Liver (tissue), 8 donors: ENCODE measurements at regions not wholly inside any gene's neighbourhood (a gene's known extent, or its start where the extent isn't known, plus 50 kb on each side); places are given as distances from the start of the nearest gene placed in this dataset.

Experiments
- DNase-seq: peaks from one replicate; pipeline ENCODE4 v3.0.0-alpha.2; 2017; ENCODE audit warnings: low spot score
- H3K27ac ChIP-seq, 2 donors: one replicate each; pipeline ENCODE4 v1.7.0; 2013; ENCODE audit warnings: inconsistent platforms in 2 of 2, low read length in 2 of 2, control low read depth in 1 of 2, low read depth in 1 of 2, mild to moderate bottlenecking in 1 of 2
- H3K27me3 ChIP-seq, 4 donors: one replicate each; pipeline versions ENCODE4 v1.6.1 to v1.7.0; 2013; ENCODE audit warnings: low read length in 3 of 4, inconsistent platforms in 1 of 4, mild to moderate bottlenecking in 1 of 4, moderate library complexity in 1 of 4; ENCODE audit not compliant: control insufficient read depth in 4 of 4, insufficient read depth in 4 of 4
- H3K36me3 ChIP-seq, 4 donors: one replicate each; pipeline versions ENCODE4 v1.6.1 to v1.7.0; 2013; ENCODE audit warnings: low read length in 3 of 4, mild to moderate bottlenecking in 3 of 4, low read depth in 1 of 4, moderate library complexity in 1 of 4; ENCODE audit not compliant: control insufficient read depth in 4 of 4, insufficient read depth in 3 of 4
- H3K4me1 ChIP-seq, 4 donors: one replicate each; pipeline versions ENCODE4 v1.6.1 to v1.7.0; 2013; ENCODE audit warnings: low read length in 3 of 4, mild to moderate bottlenecking in 3 of 4, moderate library complexity in 1 of 4; ENCODE audit not compliant: control insufficient read depth in 4 of 4, insufficient read depth in 4 of 4
- H3K4me3 ChIP-seq, 3 donors: one replicate each; pipeline versions ENCODE4 v1.6.1 to v1.7.0; 2013; ENCODE audit warnings: low read length in 3 of 3, control low read depth in 1 of 3, low read depth in 1 of 3, mild to moderate bottlenecking in 1 of 3
- H3K9ac ChIP-seq, 2 donors: one replicate each; pipeline ENCODE4 v1.7.0; 2013; ENCODE audit warnings: low read length in 2 of 2, mild to moderate bottlenecking in 2 of 2, moderate library complexity in 2 of 2, control low read depth in 1 of 2, low read depth in 1 of 2
- H3K9me3 ChIP-seq, 4 donors: one replicate each; pipeline versions ENCODE4 v1.6.1 to v1.7.0; 2013; ENCODE audit warnings: low read length in 3 of 4; ENCODE audit not compliant: control insufficient read depth in 4 of 4
- ATF3 ChIP-seq: IDR thresholded peaks from 2 replicates; pipeline ENCODE4 v1.6.1; 2016; ENCODE audit warnings: antibody characterized with exemption
- CTCF ChIP-seq: fragments of 150-350 bp; IDR thresholded peaks from 2 replicates; pipeline ENCODE4 v1.5.1; 2017; ENCODE audit warnings: improper control_type of control experiment, low read depth, low read length; ENCODE audit not compliant: missing input control
- EGR1 ChIP-seq, 2 donors: IDR thresholded peaks; 2 replicates each; pipeline ENCODE4 v1.6.1; 2016 to 2018; ENCODE audit warnings: antibody characterized with exemption in 2 of 2, low read depth in 2 of 2
- FOXA1 ChIP-seq: IDR thresholded peaks from 2 replicates; pipeline ENCODE4 v1.6.1; 2016; ENCODE audit warnings: antibody characterized with exemption
- FOXA2 ChIP-seq: IDR thresholded peaks from 2 replicates; pipeline ENCODE4 v1.6.1; 2016; ENCODE audit warnings: antibody characterized with exemption
- GABPA ChIP-seq, 2 donors: IDR thresholded peaks in 1 of 2; conservative IDR thresholded peaks in 1 of 2; 2 replicates each; pipeline ENCODE4 v1.6.1; 2016; ENCODE audit warnings: antibody characterized with exemption in 2 of 2, mild to moderate bottlenecking in 1 of 2, moderate library complexity in 1 of 2
- HNF4A ChIP-seq, 2 donors: conservative IDR thresholded peaks; 2 replicates each; pipeline ENCODE4 v1.6.1; 2016; ENCODE audit warnings: antibody characterized with exemption in 2 of 2, mild to moderate bottlenecking in 2 of 2
- HNF4G ChIP-seq: IDR thresholded peaks from 2 replicates; pipeline ENCODE4 v1.6.1; 2016; ENCODE audit warnings: antibody characterized with exemption
- JUND ChIP-seq, 2 donors: IDR thresholded peaks; 2 replicates each; pipeline ENCODE4 v1.6.1; 2016; ENCODE audit warnings: antibody characterized with exemption in 2 of 2
- NR2F2 ChIP-seq: IDR thresholded peaks from 2 replicates; pipeline ENCODE4 v1.6.1; 2016; ENCODE audit warnings: antibody characterized with exemption
- RAD21 ChIP-seq, 2 donors: IDR thresholded peaks; 2 replicates each; pipeline ENCODE4 v1.6.1; 2016; ENCODE audit warnings: antibody characterized with exemption in 2 of 2, mild to moderate bottlenecking in 2 of 2
- RXRA ChIP-seq, 2 donors: IDR thresholded peaks; 2 replicates each; pipeline ENCODE4 v1.6.1; 2017 to 2018; ENCODE audit warnings: antibody characterized with exemption in 2 of 2, mild to moderate bottlenecking in 1 of 2
- SP1 ChIP-seq: IDR thresholded peaks from 2 replicates; pipeline ENCODE4 v1.6.1; 2018; ENCODE audit warnings: antibody characterized with exemption, mild to moderate bottlenecking
- TAF1 ChIP-seq: conservative IDR thresholded peaks from 2 replicates; pipeline ENCODE4 v1.6.1; 2016; ENCODE audit warnings: antibody characterized with exemption, mild to moderate bottlenecking
- YY1 ChIP-seq: IDR thresholded peaks from 2 replicates; pipeline ENCODE4 v1.6.1; 2016; ENCODE audit warnings: antibody characterized with exemption, mild to moderate bottlenecking
- WGBS: extraction: QIAGEN DNeasy Blood & Tissue Kit; methylation state at CpG from one replicate; pipeline ENCODE4 v1.1.7; 2013; 5-methylcytosine and 5-hydroxymethylcytosine counted together
- TF ChIP-seq, protein P1 (sequence below): IDR thresholded peaks from 2 replicates; pipeline ENCODE4 v1.6.1; 2016; ENCODE audit warnings: antibody characterized with exemption
- TF ChIP-seq, protein P2 (sequence below): IDR thresholded peaks from 2 replicates; pipeline ENCODE4 v1.6.1; 2016; ENCODE audit warnings: antibody characterized with exemption, mild to moderate bottlenecking
- TF ChIP-seq, protein P3 (sequence below): IDR thresholded peaks from 2 replicates; pipeline ENCODE4 v1.6.1; 2016; ENCODE audit warnings: antibody characterized with exemption
- donor health status: healthy.
- donor health status: healthy.
- donor health status: healthy.
- donor health status: healthy.
- donor health status: healthy.

- peaks cover 0 to 2% (median 0%) of the 10 kb centered on the region in 4 donors for H3K4me1 ChIP-seq
- H3K4me3 ChIP-seq = no peak overlapping the region
- no peak for DNase-seq
- no peaks in the 10 kb centered on the region for H3K27me3 ChIP-seq
- H3K9me3 ChIP-seq = peaks cover 0 to 2% (median 0%) of the 10 kb centered on the region in 4 donors
- H3K27ac ChIP-seq = no peak overlapping the region
- H3K36me3 ChIP-seq = no peaks in the 10 kb centered on the region
- 88% methylated on average over 6 of the region's 6 CpGs for WGBS
- TF ChIP-seq RAD21 (IDR thresholded peaks at IDR 0.05) (no peak), JUND (IDR thresholded peaks at IDR 0.05) (no peak), CTCF (no peak)
- H3K9ac ChIP-seq = no peak overlapping the region
These were observed 75.7 kb upstream of the SFMBT2 start for GRCh38 chr10:7486528-7486927.

DNA sequence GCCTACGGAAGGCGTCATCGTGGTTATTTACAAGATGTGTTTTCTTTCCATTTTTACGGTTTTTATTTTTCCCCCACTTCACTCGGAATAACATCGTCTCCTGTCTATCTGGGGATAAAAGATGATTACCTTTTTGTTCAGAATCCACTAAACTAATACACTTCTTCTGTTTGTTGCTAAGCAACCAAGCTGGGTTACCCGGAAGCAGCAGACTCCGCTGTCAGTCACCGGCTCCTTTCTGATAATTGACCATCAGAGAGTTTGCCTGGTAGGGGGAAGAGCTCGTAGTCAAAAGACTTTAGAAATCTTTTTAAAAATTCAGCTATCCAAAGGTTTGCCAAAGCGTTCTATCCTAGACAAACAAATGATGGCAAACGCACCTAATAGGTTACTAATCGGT, 75.0 kb upstream of the SFMBT2 start:
- WGBS = 69% methylated on average over 13 of the region's 13 CpGs
- H3K27ac ChIP-seq = no peak overlapping the region
- H3K27me3 ChIP-seq = no peaks in the 10 kb centered on the region
- H3K36me3 ChIP-seq = no peaks in the 10 kb centered on the region
- DNase-seq = no peak
- H3K9ac ChIP-seq = no peak overlapping the region
- peaks cover 0 to 2% (median 0%) of the 10 kb centered on the region in 4 donors for H3K4me1 ChIP-seq
- H3K9me3 ChIP-seq = peaks cover 0 to 2% (median 0%) of the 10 kb centered on the region in 4 donors
- no peak overlapping the region for H3K4me3 ChIP-seq
- no peak for TF ChIP-seq YY1
- TF ChIP-seq RAD21 (IDR thresholded peaks at IDR 0.05) = no peak
- no peak for TF ChIP-seq JUND (IDR thresholded peaks at IDR 0.05)
- TF ChIP-seq TAF1 = no peak
- TF ChIP-seq, protein P1, sequence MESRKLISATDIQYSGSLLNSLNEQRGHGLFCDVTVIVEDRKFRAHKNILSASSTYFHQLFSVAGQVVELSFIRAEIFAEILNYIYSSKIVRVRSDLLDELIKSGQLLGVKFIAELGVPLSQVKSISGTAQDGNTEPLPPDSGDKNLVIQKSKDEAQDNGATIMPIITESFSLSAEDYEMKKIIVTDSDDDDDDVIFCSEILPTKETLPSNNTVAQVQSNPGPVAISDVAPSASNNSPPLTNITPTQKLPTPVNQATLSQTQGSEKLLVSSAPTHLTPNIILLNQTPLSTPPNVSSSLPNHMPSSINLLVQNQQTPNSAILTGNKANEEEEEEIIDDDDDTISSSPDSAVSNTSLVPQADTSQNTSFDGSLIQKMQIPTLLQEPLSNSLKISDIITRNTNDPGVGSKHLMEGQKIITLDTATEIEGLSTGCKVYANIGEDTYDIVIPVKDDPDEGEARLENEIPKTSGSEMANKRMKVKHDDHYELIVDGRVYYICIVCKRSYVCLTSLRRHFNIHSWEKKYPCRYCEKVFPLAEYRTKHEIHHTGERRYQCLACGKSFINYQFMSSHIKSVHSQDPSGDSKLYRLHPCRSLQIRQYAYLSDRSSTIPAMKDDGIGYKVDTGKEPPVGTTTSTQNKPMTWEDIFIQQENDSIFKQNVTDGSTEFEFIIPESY = no peak
- TF ChIP-seq RXRA (IDR thresholded peaks at IDR 0.05) = no peak
- TF ChIP-seq, protein P2, sequence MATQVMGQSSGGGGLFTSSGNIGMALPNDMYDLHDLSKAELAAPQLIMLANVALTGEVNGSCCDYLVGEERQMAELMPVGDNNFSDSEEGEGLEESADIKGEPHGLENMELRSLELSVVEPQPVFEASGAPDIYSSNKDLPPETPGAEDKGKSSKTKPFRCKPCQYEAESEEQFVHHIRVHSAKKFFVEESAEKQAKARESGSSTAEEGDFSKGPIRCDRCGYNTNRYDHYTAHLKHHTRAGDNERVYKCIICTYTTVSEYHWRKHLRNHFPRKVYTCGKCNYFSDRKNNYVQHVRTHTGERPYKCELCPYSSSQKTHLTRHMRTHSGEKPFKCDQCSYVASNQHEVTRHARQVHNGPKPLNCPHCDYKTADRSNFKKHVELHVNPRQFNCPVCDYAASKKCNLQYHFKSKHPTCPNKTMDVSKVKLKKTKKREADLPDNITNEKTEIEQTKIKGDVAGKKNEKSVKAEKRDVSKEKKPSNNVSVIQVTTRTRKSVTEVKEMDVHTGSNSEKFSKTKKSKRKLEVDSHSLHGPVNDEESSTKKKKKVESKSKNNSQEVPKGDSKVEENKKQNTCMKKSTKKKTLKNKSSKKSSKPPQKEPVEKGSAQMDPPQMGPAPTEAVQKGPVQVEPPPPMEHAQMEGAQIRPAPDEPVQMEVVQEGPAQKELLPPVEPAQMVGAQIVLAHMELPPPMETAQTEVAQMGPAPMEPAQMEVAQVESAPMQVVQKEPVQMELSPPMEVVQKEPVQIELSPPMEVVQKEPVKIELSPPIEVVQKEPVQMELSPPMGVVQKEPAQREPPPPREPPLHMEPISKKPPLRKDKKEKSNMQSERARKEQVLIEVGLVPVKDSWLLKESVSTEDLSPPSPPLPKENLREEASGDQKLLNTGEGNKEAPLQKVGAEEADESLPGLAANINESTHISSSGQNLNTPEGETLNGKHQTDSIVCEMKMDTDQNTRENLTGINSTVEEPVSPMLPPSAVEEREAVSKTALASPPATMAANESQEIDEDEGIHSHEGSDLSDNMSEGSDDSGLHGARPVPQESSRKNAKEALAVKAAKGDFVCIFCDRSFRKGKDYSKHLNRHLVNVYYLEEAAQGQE = no peak
- no peak for TF ChIP-seq GABPA (IDR thresholded peaks at IDR 0.05 in 1 of 2, conservative IDR thresholded peaks at IDR 0.05 in 1 of 2)
- TF ChIP-seq EGR1 (IDR thresholded peaks at IDR 0.05; ENCODE audit: low read depth in 2 of 2) = no peak
- TF ChIP-seq HNF4A (conservative IDR thresholded peaks at IDR 0.05) = no peak
- TF ChIP-seq, protein P3, sequence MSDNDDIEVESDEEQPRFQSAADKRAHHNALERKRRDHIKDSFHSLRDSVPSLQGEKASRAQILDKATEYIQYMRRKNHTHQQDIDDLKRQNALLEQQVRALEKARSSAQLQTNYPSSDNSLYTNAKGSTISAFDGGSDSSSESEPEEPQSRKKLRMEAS = no peak
- no peak for TF ChIP-seq NR2F2
- TF ChIP-seq CTCF = no peak
- TF ChIP-seq SP1 = no peak
- TF ChIP-seq HNF4G = no peak
- TF ChIP-seq ATF3 = no peak
- TF ChIP-seq FOXA1 = no peak
- TF ChIP-seq FOXA2 = no peak
